Stomach (tissue), 4 donors: ENCODE measurements at regions not wholly inside any gene's neighbourhood (a gene's known extent, or its start where the extent isn't known, plus 50 kb on each side); places are given as distances from the start of the nearest gene placed in this dataset.

Experiments
- EP300 ChIP-seq: sonication (generic); formaldehyde crosslinking; IDR thresholded peaks from one replicate; pipeline ENCODE4 v1.6.1; 2017; ENCODE audit warnings: antibody characterized with exemption
- POLR2A ChIP-seq, 4 donors: fragments of 450-650 bp; IDR thresholded peaks; one replicate each; pipeline ENCODE4 v1.6.1; 2016; ENCODE audit warnings: antibody characterized with exemption in 4 of 4, control low read depth in 2 of 4, mild to moderate bottlenecking in 1 of 4, moderate library complexity in 1 of 4
- POLR2AphosphoS5 ChIP-seq, 3 donors: sonication (generic); formaldehyde crosslinking; IDR thresholded peaks; one replicate each; pipeline ENCODE4 v1.6.1; 2016; ENCODE audit warnings: antibody characterized with exemption in 3 of 3
- TF ChIP-seq, protein P1 (sequence below), 7 experiments: fragments of 450-650 bp in 4 of 7; fragments of 200-600 bp in 3 of 7; sonication (generic) in 3 of 7; IDR thresholded peaks; one replicate each; pipeline ENCODE4 v1.5.1; 2016 to 2019; ENCODE audit warnings: antibody characterized with exemption in 7 of 7, control low read depth in 2 of 7, mild to moderate bottlenecking in 1 of 7

DNA sequence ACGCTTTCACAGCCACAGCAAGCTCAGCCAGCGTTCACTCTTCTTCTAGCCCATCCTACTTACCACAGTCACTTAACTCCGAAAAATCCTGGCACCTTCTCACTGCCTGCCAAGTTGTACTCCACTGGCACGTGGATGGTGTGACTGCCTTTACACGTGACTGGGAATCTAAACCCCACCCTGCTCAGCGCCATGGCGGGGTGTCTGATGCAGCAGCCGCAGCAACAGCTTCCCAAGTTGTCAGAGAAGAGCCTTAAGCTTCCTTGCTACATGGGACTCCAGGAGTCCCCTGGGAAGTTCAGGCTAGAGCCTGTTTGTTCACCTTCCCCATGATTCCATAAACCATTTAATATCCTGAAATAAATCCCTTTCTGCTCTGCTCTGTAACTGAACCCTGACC lies 61.9 kb upstream of the FOXC1 start:
- TF ChIP-seq, protein P1, sequence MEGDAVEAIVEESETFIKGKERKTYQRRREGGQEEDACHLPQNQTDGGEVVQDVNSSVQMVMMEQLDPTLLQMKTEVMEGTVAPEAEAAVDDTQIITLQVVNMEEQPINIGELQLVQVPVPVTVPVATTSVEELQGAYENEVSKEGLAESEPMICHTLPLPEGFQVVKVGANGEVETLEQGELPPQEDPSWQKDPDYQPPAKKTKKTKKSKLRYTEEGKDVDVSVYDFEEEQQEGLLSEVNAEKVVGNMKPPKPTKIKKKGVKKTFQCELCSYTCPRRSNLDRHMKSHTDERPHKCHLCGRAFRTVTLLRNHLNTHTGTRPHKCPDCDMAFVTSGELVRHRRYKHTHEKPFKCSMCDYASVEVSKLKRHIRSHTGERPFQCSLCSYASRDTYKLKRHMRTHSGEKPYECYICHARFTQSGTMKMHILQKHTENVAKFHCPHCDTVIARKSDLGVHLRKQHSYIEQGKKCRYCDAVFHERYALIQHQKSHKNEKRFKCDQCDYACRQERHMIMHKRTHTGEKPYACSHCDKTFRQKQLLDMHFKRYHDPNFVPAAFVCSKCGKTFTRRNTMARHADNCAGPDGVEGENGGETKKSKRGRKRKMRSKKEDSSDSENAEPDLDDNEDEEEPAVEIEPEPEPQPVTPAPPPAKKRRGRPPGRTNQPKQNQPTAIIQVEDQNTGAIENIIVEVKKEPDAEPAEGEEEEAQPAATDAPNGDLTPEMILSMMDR (IDR thresholded peaks at IDR 0.05) = no peak
- TF ChIP-seq POLR2A (IDR thresholded peaks at IDR 0.05) (no peak), POLR2AphosphoS5 (IDR thresholded peaks at IDR 0.05) (no peak), EP300 (no peak)
